Activated CD4-positive, alpha-beta T cell treated with anti-CD3 and anti-CD28 coated beads for 48 hours (primary cell): ENCODE measurements at regions not wholly inside any gene's neighbourhood (a gene's known extent, or its start where the extent isn't known, plus 50 kb on each side); places are given as distances from the start of the nearest gene placed in this dataset.
A peak's percentile ranks its signal among the peaks of the same experiment; 100 is the strongest.

Experiments
- DNase-seq: peaks from one replicate; pipeline ENCODE4 v3.0.0-alpha.2; 2020

- no peak for DNase-seq
These were observed 577.5 kb upstream of the CLINT1 start for GRCh38 chr5:158436271-158437065.

- DNase-seq = peak; percentile 40
These were observed 576.2 kb upstream of the CLINT1 start for GRCh38 chr5:158435161-158435616.

GRCh38 chr5:158434749-158435148, 575.8 kb upstream of the CLINT1 start:
- no peak for DNase-seq

GRCh38 chr5:158433634-158434033, 574.7 kb upstream of the CLINT1 start:
- no peak for DNase-seq

GRCh38 chr5:158431369-158432029, 572.6 kb upstream of the CLINT1 start:
- no peak for DNase-seq

- DNase-seq = no peak
These were observed 571.8 kb upstream of the CLINT1 start for GRCh38 chr5:158430798-158431167.

- no peak for DNase-seq
These were observed 571.3 kb upstream of the CLINT1 start for GRCh38 chr5:158430166-158430797.

GRCh38 chr5:158429564-158429963, 570.6 kb upstream of the CLINT1 start:
- no peak for DNase-seq

- no peak for DNase-seq
These were observed 564.8 kb upstream of the CLINT1 start for GRCh38 chr5:158423623-158424200.

GRCh38 chr5:158422653-158423515, 563.9 kb upstream of the CLINT1 start:
- no peak for DNase-seq

GRCh38 chr5:158421319-158421718, 562.4 kb upstream of the CLINT1 start:
- DNase-seq = no peak

GRCh38 chr5:158419186-158419585, 560.2 kb upstream of the CLINT1 start:
- no peak for DNase-seq

- no peak for DNase-seq
These were observed 555.8 kb upstream of the CLINT1 start for GRCh38 chr5:158414780-158415179.

- DNase-seq = no peak
These were observed 555.4 kb upstream of the CLINT1 start for GRCh38 chr5:158414333-158414762.

GRCh38 chr5:158413122-158413680, 554.3 kb upstream of the CLINT1 start:
- DNase-seq = no peak

- DNase-seq = no peak
These were observed 552.0 kb upstream of the CLINT1 start for GRCh38 chr5:158410976-158411375.

- no peak for DNase-seq
These were observed 550.6 kb upstream of the CLINT1 start for GRCh38 chr5:158409507-158409906.

GRCh38 chr5:158407824-158408195, 548.9 kb upstream of the CLINT1 start:
- no peak for DNase-seq

GRCh38 chr5:158406884-158407823, 548.2 kb upstream of the CLINT1 start:
- DNase-seq = no peak

GRCh38 chr5:158398360-158399201, 539.6 kb upstream of the CLINT1 start:
- DNase-seq = no peak
